Mucosa of gallbladder (tissue), 1 donor: ENCODE measurements at regions not wholly inside any gene's neighbourhood (a gene's known extent, or its start where the extent isn't known, plus 50 kb on each side); places are given as distances from the start of the nearest gene placed in this dataset.
"Not testable (repeated sequence)": the region's sequence is repeated elsewhere in the genome, so short reads cannot be mapped to it uniquely, and the experiment has no call there.

ENCODE experiments used
- DNase-seq: peaks from one replicate; pipeline ENCODE4 v3.0.0-alpha.2; 2020; ENCODE audit warnings: low spot score
- donor health status: DM: no; HTN: no; CAD: no.

DNA sequence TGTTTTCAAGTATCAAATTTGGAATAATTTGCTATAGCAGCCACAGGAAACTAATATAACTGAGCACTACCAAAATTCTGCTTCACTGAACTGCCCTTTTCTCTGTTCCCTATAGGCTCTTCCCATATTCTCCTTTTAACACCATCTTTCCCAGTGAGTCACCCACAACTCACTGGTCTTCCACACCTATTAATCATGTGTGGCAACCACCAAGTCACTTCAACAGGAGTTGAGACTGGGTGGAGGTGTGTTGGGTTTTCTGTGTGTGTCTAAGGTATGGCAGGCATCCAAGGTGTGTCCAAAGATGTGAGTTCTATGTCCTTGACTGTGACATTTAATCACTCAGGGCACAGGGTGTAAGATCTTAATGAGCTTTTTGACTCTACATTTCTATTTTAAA lies 610.0 kb upstream of the CDH11 start:
- DNase-seq = no peak

DNA sequence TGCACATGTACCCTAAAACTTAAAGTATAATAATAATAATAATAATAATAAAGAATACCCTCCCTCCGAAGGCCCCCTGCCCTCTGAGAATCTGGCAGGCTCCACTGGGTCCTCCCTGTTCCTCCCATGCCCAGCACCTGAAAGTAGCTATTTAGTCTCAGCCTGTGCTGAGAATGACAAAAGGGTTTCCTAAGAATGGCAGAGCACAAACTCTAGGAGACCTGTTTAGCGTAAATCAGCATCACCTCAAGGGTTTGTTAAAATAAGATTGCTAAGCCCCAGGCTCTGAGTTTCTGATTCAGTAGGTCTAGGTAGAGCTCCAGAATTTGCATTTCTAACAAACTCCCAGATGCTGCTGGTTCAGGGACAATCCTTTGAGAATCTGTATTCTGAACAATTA lies 606.8 kb upstream of the CDH11 start:
- no peak for DNase-seq

DNA sequence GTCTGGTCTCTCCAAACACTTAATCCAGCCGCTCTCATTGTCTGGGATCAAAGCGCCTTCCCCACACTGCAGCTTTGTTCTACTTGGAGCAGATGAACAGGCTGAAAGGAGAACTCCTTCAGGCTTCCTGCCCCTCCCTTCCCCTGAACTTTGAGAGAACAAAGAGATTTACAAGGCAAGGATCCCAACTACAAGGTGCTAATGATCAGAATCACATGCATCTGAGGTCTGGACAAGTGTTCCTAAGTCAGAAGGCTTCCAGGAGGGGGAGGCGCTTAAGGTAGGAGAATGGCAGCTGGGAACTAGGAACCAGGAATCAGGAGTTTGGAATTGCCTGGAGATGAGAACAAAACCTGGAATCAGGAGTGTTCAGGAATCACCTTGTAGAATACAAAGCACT lies 606.3 kb upstream of the CDH11 start:
- no peak for DNase-seq

DNA sequence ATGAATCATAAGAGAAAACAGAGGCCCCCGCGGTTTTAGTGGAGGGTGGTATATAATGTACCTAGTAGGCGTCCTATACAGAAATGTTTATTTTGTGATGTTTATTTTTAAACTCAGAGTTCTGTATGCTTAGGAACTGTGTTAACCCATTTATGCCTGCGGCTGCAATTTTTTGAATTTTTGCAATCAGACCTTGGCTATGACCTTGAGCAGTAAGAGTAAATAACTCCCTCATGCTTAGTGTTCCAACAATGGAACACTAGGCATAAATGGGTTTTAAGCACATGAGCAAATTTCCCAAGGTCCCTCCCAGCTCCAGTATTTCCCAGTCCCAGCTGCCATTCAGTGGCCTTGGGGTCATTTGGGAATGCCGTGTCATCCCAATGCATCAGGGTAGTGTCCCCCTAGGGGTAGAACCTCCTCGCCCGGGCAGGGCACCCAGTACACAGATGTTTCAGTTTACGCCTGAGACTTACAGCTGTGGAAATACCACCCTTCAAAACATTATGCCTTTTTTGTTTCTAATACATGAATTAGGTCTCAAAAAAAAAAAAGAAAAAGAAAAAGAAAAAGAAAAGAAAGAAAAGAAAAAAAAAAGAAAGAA lies 605.8 kb upstream of the CDH11 start:
- no peak for DNase-seq

DNA sequence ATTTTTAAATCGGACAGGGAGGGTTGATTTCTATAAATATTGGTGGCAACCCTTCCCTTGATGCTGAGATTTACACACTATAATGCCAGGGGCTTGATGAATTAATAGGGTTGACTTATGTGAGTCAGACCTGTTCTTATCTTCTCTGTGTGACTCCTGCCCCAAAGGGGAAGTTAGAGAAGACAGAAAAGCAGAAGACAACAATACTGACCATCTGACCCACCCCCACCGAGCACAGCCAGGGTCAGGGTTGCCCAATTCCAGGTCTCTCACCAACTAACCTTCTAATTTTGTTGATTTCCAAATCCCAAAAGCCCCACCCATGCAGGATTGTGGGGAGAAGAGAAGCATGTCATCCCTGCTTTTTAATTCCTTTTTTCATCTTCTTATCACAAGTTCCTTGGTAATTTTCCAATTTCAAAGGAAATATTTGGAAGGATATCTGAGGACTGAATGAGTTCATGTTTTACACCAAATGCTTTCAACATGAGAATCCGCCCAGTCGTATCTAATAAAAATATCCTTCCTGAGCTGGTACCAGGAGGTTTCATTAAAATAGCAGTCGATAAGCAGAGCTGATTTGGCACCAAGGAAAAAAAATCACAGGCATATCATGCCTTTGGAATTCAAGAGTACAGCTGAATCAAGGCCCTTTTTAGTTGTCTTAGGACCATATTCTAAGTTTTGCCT lies 603.4 kb upstream of the CDH11 start:
- no peak for DNase-seq

DNA sequence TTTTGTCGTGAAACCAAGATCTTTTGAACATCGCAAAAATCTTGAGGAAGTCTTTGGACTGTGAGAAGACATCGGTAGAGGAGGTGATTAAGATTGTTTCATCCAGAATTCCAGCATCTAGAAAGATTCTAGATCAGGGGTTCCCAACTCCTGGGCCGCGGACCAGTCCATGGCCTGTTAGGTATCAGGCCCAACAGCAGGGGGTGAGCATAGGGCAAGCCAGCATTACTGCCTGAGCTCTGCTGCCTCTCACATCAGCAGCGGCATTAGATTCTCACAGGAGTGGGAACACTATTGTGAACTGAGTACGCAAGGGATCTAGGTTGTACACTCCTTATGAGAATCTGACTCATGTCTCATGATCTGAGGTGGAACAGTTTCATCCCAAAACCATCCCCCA lies 600.6 kb upstream of the CDH11 start:
- DNase-seq = no peak

DNA sequence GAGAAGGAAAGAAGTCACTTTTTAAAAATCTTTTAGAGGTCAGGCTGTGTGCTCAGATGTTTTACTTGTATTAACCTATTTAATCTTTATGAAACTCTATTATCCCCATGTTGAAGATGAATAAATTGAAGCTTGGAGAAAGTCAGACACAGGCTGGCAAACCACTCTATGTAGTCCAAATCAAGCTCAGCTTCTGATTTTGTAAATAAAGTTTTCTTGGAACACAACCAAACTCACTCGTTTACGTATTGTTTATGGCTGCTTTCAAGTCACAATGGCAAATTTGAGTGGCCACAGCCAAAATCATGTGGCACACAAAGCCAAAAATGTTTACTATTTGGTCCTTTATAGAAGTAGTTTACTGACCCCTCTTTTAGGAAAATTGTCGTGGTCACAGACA lies 596.0 kb upstream of the CDH11 start:
- DNase-seq = no peak

DNA sequence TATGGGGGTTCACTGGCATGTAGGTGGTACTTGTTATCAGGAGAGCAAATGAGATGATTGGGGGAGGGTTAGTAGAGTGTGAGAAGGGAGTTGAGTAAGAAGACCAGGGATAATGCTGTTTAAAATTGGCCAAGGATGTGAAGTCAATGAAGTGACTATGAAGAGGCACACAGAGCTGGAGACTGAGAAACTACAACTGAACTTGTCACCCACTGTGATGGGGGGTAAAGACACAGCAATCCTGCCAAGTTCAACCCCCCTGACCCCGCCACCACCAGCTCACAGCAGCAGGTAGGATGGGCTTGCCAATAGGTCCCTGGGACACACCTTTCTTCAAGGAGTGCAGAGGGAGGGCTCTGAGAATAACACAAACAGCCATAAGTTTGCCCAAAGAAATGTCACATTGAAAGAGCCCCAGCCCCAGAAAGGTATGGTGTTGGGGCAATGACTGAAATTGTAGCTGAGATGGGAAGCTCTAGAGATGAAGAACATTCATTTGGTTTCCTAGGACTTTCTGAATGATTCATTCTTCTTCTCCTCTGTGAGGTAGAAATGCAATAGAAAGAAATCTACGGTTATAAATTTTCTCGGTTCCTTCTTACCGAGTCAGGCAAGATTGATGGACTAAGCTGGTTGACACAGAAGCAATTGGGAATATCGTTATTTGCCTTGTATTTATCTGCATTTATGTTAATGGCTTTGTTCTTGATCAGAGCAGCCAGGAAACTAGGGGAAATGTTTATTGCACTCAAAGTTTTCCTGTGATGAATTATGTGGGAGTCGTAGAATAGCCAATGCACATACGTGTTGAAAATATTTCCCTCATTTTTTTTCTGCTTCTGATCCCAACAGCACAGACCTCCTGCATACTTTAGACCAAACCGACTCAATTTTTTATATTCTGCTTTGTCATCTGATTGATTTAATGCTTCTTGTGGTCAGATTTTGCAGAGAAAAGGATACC lies 595.2 kb upstream of the CDH11 start:
- no peak for DNase-seq

DNA sequence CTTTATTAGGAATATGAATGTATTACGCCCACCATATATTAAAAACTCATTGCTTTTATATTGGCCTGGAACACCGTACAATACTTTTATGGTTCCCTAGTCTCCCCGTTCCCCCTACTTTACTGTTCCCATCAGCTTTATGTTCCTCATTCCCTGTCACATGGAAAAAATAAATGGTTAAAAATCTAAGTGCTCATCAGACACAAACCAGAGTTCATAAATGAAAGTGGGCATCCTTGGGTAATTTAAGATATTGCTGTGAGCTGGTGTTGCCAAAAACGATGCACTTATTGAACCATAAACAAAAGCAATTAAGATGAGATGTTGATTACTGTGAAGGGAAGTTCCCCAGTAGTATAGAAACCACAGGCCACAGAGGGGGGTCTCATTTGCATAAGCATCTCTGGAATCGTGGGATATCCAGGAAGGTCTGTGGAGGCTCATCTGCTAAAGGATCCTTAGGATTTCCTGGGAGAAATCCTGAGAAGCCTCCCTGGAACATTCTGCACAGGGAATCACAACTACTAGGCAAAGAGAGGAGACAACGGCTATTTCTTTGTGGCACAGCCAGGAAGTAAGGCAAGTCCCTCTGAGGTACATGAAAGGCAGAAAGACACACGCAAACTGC lies 591.4 kb upstream of the CDH11 start:
- DNase-seq = no peak

DNA sequence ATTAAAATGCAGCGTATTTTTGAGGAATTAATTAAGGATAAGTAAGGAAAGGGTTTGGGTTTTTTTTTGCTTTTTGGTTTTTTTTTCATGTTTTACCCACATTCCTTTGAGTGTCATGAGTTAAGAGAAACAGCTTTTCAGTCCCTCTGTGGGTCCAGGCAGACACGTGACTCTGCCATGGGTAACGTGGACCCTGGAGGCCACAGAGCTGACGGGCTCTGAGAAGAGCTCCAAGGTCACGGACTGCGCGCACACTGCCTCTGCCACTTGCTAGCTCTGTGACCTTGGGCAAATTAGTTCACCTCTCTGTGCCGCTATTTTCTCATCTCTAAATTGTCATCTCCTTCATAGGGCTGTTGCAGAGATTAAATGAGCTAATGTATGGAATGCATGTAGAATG lies 588.2 kb upstream of the CDH11 start:
- no peak for DNase-seq

DNA sequence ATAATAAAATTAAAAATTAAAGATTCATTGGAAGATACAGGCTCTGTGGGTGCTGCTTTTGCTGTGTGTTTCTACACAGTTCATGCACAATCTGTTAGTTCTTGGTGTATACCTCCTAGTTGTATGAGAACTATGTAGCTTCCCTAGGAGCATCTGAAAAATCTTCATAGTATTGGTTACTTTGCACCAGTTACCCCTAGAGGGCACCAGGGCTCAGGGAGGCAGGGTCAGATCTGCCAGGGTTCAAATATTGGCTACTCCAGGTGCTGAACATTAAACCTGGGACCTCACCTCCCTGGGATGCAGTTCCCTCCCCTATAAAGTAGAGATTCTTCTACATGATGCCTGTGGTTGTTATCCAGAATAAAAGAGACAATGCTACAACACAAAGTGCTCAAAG lies 583.0 kb upstream of the CDH11 start:
- no peak for DNase-seq

DNA sequence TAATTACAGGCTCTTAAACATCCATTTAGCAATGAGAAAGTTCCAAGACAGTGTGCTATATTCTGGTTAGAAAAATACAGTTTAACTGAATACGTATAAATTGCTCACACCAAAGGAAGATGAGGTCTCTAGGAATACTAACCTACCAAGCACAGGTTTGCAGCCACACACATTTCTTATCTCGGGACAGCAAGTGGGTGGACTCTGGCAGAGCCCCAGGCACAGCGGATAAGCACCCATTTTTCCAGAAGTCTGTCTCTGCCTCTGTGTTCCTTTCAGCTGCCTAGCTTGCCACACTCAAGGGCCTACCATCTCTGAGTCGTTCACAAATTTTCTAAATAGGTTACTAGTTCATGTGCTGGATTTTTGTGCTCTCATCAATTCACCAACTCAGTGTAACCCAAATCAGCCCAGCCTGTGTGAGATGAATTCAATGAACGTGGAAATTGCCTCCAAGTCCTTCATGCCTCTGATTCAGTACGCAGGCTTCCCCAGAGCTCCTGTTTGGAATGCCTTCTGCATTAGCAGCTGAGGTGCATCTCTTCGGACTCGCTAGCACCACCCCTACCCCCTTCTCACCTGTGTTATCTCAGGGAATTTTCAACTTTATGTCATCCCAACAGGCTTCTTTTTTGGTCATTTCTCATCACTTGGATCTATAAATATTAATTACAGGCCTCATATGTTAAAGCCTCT lies 581.0 kb upstream of the CDH11 start:
- DNase-seq = no peak

DNA sequence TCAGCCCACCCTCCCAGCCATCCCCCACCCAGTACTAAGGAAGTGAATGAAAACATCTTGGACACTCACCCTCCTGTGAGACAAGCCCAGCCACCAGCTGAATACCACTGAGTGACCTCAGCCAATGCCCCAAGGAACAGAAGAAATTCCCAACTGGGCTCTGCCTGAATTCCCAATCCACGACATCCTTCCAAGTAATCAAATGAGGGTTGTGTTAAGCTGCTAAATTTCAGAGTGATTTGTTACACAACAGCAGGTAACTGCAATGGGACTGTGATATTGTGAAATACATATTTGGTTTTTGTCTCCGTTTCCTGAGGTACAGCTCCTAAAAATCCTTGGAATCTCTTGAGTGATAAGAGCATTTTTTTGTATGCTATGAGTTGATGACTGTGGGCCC lies 578.7 kb upstream of the CDH11 start:
- no peak for DNase-seq

DNA sequence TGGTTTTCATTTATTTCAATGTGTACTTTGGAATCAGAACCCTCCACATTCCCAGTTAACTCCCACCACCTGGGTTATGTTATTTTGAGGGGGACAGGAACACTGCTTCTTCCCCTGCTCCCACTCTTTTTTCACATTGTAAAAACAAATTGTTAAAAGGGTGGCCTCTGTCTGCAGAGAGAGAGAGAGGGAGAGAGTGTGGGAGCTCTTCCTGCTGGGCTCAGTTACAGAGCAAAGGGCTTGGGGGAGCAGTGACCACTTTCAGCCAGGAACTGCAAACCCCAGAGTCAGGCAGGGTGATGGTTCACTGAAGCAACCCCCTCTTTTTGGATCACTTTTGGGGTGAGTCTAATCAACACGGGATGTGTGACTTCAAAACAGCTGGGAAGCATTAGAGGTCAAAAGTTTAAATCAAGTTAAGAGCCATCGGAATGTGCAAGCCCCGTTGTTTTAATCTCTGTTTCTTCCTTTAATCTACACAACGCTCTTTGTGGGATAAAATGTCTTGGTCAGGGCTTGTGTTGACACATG lies 577.0 kb upstream of the CDH11 start:
- DNase-seq = no peak

DNA sequence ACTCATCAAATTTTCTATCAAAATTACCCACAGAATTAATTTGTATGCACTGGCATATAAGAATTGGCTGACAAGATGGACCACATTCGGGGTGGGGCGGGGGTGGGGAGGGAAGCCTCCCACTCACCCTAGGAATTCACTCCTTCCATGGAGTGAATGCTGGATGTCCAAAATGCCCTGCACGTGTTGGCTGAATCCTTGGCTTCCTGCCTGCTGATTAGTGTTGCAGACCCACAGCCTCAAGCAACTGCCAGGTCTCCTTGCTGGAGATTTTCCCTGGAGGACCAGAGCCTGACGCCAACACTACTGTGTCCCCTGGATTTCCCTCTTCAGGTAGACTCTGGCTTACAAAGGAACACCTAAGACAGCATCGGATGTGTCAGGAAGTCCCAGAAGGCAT lies 575.7 kb upstream of the CDH11 start:
- DNase-seq = no peak

DNA sequence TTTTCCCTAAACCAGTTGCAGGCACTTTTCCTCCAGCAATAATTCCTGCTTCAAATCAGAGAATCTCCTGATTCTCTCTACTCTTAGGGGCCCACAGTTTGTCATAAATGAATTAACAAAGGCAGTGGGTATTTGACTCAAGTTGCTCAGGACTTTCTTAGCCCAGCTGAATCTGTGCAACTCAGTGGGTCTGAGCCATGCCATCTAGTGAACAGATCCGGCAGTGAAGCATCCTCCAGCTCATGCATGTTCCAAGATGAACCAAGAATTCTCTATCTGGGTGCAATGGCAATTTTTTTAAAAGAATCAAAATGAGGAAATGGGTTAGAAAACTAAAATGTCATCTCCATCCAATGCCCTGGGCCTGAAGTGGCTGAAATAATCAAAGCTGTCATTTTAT lies 575.2 kb upstream of the CDH11 start:
- DNase-seq = no peak

DNA sequence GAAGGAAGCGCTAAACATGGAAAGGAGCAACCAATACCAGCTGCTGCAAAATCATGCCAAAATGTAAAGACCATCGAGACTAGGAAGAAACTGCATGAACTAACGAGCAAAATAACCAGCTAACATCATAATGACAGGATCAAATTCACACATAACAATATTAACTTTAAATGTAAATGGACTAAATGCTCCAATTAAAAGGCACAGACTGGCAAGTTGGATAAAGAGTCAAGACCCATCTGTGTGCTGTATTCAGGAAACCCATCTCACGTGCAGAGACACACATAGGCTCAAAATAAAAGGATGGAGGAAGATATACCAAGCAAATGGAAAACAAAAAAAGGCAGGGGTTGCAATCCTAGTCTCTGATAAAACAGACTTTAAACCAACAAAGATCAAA lies 570.0 kb upstream of the CDH11 start:
- DNase-seq = not testable (repeated sequence)

DNA sequence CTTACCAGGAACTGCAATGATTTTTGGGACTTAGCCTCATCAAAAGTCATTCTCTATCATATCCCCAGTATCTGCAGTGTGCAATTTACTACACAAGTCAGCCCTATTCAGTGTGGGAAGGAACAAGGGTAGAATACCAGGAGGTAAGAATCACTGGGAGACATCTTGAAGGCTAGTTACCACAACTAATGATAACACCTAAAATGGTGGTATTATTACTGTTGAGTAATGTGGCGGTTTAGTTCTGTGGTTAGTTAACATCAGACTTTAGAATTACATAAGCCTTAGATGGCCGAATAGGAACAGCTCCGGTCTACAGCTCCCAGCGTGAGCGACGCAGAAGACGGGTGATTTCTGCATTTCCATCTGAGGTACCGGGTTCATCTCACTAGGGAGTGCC lies 567.9 kb upstream of the CDH11 start:
- DNase-seq = no peak

DNA sequence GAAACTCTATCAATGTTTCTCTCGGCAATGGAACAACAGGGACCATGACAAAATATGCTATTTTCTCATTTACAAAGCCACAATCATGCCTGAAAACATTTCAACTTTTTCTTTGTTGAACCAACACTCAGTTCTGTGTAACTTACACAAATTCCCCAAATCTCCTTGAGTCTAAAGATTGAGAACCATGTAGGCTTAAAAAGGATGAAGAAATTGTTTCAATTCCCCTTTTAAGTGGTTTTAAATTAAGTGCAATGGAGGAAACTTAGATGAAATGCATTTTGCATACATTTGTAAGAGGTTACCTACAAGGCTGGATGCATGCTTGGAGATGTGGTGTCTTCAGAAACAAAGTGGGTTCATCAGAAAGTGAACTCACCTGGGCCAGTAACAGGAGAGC lies 566.4 kb upstream of the CDH11 start:
- no peak for DNase-seq

DNA sequence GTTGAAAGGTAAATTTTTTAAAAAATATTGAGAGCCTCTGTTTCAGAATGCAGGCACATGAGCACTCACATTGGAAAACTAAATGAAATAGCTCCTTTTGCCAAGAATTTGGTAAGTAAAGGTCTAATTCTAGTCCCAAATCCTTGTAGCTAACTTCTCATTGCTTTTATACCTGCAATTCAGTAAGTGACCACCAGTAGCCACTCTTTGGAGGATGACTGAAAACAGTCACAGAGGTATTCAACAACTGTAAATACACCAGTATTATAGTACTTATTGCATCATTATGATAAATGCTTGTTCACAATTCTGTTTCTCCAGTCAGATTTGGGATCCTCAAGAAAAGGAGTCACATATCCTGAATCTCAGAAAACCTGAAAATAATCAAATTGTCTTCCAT lies 562.4 kb upstream of the CDH11 start:
- no peak for DNase-seq

DNA sequence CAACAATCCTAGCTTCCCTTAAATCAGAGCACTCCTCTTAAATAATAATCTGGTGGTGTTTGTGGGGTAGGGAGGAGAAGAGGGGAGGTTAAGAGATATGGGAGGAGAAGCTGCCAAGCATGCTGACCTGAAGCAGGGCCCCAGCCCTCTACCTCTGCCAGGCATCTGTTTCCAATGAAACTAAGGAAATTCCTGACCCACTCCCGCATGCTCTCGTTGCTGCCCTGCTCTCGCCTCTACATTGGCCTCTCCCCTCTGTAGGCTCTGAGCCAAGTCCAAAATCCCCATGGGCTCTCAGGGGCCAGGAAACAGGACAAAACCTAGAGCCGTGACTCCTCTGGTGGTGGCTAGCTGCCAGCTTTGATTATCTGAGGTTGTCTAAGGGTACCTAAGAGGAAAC lies 559.5 kb upstream of the CDH11 start:
- DNase-seq = no peak

DNA sequence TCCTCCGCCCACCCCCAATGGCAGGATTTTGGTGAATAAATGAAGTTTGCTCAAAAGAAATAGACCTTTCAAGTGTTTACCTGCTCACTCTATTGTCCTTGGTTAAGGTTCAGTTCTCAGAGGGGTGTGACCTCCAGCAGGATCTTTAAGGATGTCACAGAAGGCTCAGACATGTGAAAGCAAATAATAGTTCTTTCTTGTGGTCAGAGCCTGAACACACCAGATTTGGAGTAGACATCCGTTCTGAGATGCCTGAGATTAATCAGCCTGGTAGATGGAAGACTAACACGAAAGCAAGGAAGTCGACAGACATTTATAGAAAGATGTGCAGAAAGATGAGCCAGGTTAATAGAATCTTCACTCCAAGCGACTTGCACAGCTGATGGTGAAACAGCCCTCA lies 557.9 kb upstream of the CDH11 start:
- DNase-seq = no peak
